GM12878 (cell line): ENCODE measurements at regions not wholly inside any gene's neighbourhood (a gene's known extent, or its start where the extent isn't known, plus 50 kb on each side); places are given as distances from the start of the nearest gene placed in this dataset.
"Not testable (repeated sequence)": the region's sequence is repeated elsewhere in the genome, so short reads cannot be mapped to it uniquely, and the experiment has no call there.

Source experiments
- ATAC-seq: fragments of 200-7000 bp; cut with Tn5 transposase; 3 replicates; pipeline ENCODE4 v1.9.1; 2020; ENCODE audit warnings: mild to moderate bottlenecking, moderate library complexity
- BruUV-seq: library from RNA; stranded (reverse); fragments of 400-500 nt; replicated peaks from 2 replicates; lab custom pipeline; 2021; lab: Mats Ljungman, UMichigan
- CTCF ChIA-PET: fragments of 300-600 bp; sonication (Branson Sonifier 250); formaldehyde crosslinking; extraction: SDS; loops from one replicate; lab custom pipeline; 2021; ENCODE audit warnings: inconsistent platforms; lab: Yijun Ruan, JAX
- POLR2A ChIA-PET: fragments of 350-600 bp; formaldehyde crosslinking; extraction: SDS; loops from one replicate; lab custom pipeline; 2021; ENCODE audit warnings: inconsistent platforms; lab: Charles Lee
- RAD21 ChIA-PET: fragments of 300-600 bp; sonication (Branson Sonifier 250); formaldehyde crosslinking; loops from one replicate; lab custom pipeline; 2023; ENCODE audit warnings: antibody characterized with exemption; ENCODE audit not compliant: unreplicated experiment; lab: Charles Lee
- SMC1A ChIA-PET: fragments of 300-600 bp; sonication (Branson Sonifier 250); formaldehyde crosslinking; loops from one replicate; lab custom pipeline; 2023; ENCODE audit not compliant: unreplicated experiment, uncharacterized antibody; lab: Charles Lee
- DNase-seq: peaks from one replicate; pipeline ENCODE4 v3.0.0-alpha.2; 2011; ENCODE audit warnings: low read depth, low spot score
- FAIRE-seq: peaks from 3 replicates; lab custom pipeline; 2011; peaks lifted over from hg19 to GRCh38; lab: Jason Lieb, UNC
- H2AFZ ChIP-seq: 2 replicates; pipeline ENCODE4 v1.6.0; 2011; ENCODE audit warnings: low read depth, low read length, control low read depth; ENCODE audit not compliant: control insufficient read depth
- H3K27ac ChIP-seq: 2 replicates; pipeline ENCODE4 v1.5.1; 2011; ENCODE audit warnings: control low read depth; ENCODE audit not compliant: control insufficient read depth, insufficient read depth
- H3K27me3 ChIP-seq, 2 experiments: replicated peaks in 1 of 2; 2 replicates each; pipeline versions ENCODE4 v1.6.0 to v1.6.1; 2011; ENCODE audit warnings: low read length in 1 of 2; ENCODE audit not compliant: control insufficient read depth in 2 of 2, insufficient read depth in 2 of 2
- H3K36me3 ChIP-seq, 2 experiments: 2 replicates each; pipeline ENCODE4 v1.5.1; 2011; ENCODE audit warnings: low read length in 1 of 2; ENCODE audit not compliant: control insufficient read depth in 2 of 2, insufficient read depth in 2 of 2
- H3K4me1 ChIP-seq: 2 replicates; pipeline ENCODE4 v1.6.1; 2011; ENCODE audit warnings: mild to moderate bottlenecking, low read length, moderate library complexity, mixed read lengths; ENCODE audit not compliant: control insufficient read depth, insufficient read depth
- H3K4me2 ChIP-seq: 2 replicates; pipeline ENCODE4 v1.6.0; 2011; ENCODE audit warnings: control low read depth; ENCODE audit not compliant: control insufficient read depth, insufficient read depth
- H3K4me3 ChIP-seq: fragments of 200-600 bp; sonication (generic); 2 replicates; pipeline ENCODE4 v1.5.1; 2016
- H3K79me2 ChIP-seq: 2 replicates; pipeline ENCODE4 v1.6.0; 2011; ENCODE audit warnings: low read length; ENCODE audit not compliant: control insufficient read depth, insufficient read depth
- H3K9ac ChIP-seq: 2 replicates; pipeline ENCODE4 v1.8.0; 2011; ENCODE audit warnings: low read length, control low read depth, mixed read lengths; ENCODE audit not compliant: control insufficient read depth, insufficient read depth
- H3K9me3 ChIP-seq: replicated peaks from 3 replicates; pipeline ENCODE4 v1.5.1; 2011; ENCODE audit warnings: mild to moderate bottlenecking, low read length; ENCODE audit not compliant: control insufficient read depth, insufficient read depth
- H4K20me1 ChIP-seq: 2 replicates; pipeline ENCODE4 v1.6.0; 2011; ENCODE audit not compliant: control insufficient read depth, insufficient read depth
- ATF2 ChIP-seq: IDR thresholded peaks from 2 replicates; pipeline ENCODE4 v1.6.1; 2012; ENCODE audit warnings: low read length, inconsistent platforms
- CHD2 ChIP-seq: IDR thresholded peaks from 2 replicates; pipeline ENCODE4 v1.6.1; 2011; ENCODE audit warnings: low read depth, low read length, improper control_type of control experiment, borderline replicate concordance
- RAD21 ChIP-seq: IDR thresholded peaks from 2 replicates; pipeline ENCODE4 v1.6.1; 2011; ENCODE audit warnings: mild to moderate bottlenecking, low read depth, low read length, moderate library complexity; ENCODE audit not compliant: insufficient read depth
- SPI1 ChIP-seq: IDR thresholded peaks from 2 replicates; pipeline ENCODE4 v1.6.1; 2011; ENCODE audit warnings: low read depth, mild to moderate bottlenecking, low read length, moderate library complexity, borderline replicate concordance; ENCODE audit not compliant: insufficient read depth
- ZNF384 ChIP-seq: IDR thresholded peaks from 2 replicates; pipeline ENCODE4 v1.6.1; 2012; ENCODE audit warnings: low read depth, mild to moderate bottlenecking, low read length, improper control_type of control experiment, borderline replicate concordance
- WGBS: methylation state at CpG from one replicate; pipeline ENCODE4 v1.1.6; 2016; ENCODE audit warnings: low lambda C conversion rate; ENCODE audit not compliant: insufficient replicate concordance, insufficient coverage; ENCODE audit errors: missing lambda C conversion rate; 5-methylcytosine and 5-hydroxymethylcytosine counted together
- in situ Hi-C: fragments of 300-500 bp; cut with MboI; formaldehyde crosslinking; loops from 9 replicates; pipeline ENCODE4 v1.14.3; 2018; ENCODE audit warnings: mixed read lengths
- intact Hi-C: fragments of 100-400 bp; cut with micrococcal nuclease; formaldehyde crosslinking; loops from one replicate; pipeline ENCODE4 v1.14.2; 2022; ENCODE audit not compliant: unreplicated experiment
- TF ChIP-seq, protein P1 (sequence below): IDR thresholded peaks from 2 replicates; pipeline ENCODE4 v1.6.1; 2012; ENCODE audit warnings: low read depth, low read length, improper control_type of control experiment
- TF ChIP-seq, protein P2 (sequence below): IDR thresholded peaks from 2 replicates; pipeline ENCODE4 v1.6.1; 2012; ENCODE audit warnings: improper control_type of control experiment, low read depth, low read length; ENCODE audit not compliant: insufficient replicate concordance

DNA sequence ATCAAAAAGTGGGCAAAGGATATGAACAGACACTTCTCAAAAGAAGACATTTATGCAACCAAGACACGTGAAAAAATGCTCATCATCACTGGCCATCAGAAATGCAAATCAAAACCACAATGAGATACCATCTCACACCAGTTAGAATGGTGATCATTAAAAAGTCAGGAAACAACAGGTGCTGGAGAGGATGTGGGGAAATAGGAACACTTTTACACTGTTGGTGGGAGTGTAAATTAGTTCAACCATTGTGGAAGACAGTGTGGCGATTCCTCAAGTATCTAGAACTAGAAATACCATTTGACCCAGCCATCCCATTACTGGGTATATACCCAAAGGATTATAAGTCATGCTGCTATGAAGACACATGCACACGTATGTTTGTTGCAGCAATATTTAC is 191.3 kb downstream of the POLR1F start:
- H3K9me3 ChIP-seq, H3K27ac ChIP-seq, H3K4me1 ChIP-seq, H4K20me1 ChIP-seq, DNase-seq, H3K36me3 ChIP-seq, H2AFZ ChIP-seq, POLR2A ChIA-PET, intact Hi-C loops, CTCF ChIA-PET, H3K79me2 ChIP-seq, RAD21 ChIA-PET, ATAC-seq, SMC1A ChIA-PET, in situ Hi-C loops, H3K4me3 ChIP-seq, H3K4me2 ChIP-seq, FAIRE-seq, H3K27me3 ChIP-seq, H3K9ac ChIP-seq, BruUV-seq: not testable (repeated sequence)
- 12% methylated on average over 3 of the region's 3 CpGs for WGBS

GRCh38 chr7:19508821-19509220 is 200.0 kb downstream of the POLR1F start:
- ATAC-seq: no peak
- in situ Hi-C loops: no loop called here
- no peak for TF ChIP-seq CHD2
- TF ChIP-seq ATF2: no peak
- TF ChIP-seq, protein P1, sequence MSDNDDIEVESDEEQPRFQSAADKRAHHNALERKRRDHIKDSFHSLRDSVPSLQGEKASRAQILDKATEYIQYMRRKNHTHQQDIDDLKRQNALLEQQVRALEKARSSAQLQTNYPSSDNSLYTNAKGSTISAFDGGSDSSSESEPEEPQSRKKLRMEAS: no peak
- TF ChIP-seq RAD21: no peak
- TF ChIP-seq, protein P2, sequence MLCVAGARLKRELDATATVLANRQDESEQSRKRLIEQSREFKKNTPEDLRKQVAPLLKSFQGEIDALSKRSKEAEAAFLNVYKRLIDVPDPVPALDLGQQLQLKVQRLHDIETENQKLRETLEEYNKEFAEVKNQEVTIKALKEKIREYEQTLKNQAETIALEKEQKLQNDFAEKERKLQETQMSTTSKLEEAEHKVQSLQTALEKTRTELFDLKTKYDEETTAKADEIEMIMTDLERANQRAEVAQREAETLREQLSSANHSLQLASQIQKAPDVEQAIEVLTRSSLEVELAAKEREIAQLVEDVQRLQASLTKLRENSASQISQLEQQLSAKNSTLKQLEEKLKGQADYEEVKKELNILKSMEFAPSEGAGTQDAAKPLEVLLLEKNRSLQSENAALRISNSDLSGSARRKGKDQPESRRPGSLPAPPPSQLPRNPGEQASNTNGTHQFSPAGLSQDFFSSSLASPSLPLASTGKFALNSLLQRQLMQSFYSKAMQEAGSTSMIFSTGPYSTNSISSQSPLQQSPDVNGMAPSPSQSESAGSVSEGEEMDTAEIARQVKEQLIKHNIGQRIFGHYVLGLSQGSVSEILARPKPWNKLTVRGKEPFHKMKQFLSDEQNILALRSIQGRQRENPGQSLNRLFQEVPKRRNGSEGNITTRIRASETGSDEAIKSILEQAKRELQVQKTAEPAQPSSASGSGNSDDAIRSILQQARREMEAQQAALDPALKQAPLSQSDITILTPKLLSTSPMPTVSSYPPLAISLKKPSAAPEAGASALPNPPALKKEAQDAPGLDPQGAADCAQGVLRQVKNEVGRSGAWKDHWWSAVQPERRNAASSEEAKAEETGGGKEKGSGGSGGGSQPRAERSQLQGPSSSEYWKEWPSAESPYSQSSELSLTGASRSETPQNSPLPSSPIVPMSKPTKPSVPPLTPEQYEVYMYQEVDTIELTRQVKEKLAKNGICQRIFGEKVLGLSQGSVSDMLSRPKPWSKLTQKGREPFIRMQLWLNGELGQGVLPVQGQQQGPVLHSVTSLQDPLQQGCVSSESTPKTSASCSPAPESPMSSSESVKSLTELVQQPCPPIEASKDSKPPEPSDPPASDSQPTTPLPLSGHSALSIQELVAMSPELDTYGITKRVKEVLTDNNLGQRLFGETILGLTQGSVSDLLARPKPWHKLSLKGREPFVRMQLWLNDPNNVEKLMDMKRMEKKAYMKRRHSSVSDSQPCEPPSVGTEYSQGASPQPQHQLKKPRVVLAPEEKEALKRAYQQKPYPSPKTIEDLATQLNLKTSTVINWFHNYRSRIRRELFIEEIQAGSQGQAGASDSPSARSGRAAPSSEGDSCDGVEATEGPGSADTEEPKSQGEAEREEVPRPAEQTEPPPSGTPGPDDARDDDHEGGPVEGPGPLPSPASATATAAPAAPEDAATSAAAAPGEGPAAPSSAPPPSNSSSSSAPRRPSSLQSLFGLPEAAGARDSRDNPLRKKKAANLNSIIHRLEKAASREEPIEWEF: no peak
- TF ChIP-seq SPI1: no peak
- no peak for TF ChIP-seq ZNF384

More at GRCh38 chr7:19508821-19509220, 200.0 kb downstream of the POLR1F start:
- Histone ChIP-seq H3K36me3 (no peaks in the 10 kb centered on the region), H2AFZ (no peak overlapping the region), H3K9me3 (no peaks in the 10 kb centered on the region), H4K20me1 (no peaks in the 10 kb centered on the region), H3K9ac (no peak overlapping the region), H3K4me2 (no peak overlapping the region), H3K27me3 (no peaks in the 10 kb centered on the region), H3K27ac (no peak overlapping the region), H3K4me1 (no peaks in the 10 kb centered on the region), H3K4me3 (no peak overlapping the region), H3K79me2 (no peaks in the 10 kb centered on the region)
- intact Hi-C loops: no loop called here
- ChIA-PET RAD21 (no interaction called here), POLR2A (no interaction called here), SMC1A (no interaction called here), CTCF (interaction anchor here (0.6 kb wide), 1 partner anchor 334 kb away, joined by 3 read pairs; no protein-coding TSS in a partner anchor)
- DNase-seq: no peak
- BruUV-seq: no TSS peak
- 48% methylated on average over 2 of the region's 2 CpGs for WGBS
- FAIRE-seq: no peak
